GM12865 (cell line): ENCODE measurements at regions not wholly inside any gene's neighbourhood (a gene's known extent, or its start where the extent isn't known, plus 50 kb on each side); places are given as distances from the start of the nearest gene placed in this dataset.

ENCODE experiments used
- DNase-seq: peaks from one replicate; pipeline ENCODE4 v3.0.0; 2010; ENCODE audit warnings: low read depth
- H3K4me3 ChIP-seq: 2 replicates; pipeline ENCODE4 v1.5.1; 2011; ENCODE audit warnings: mild to moderate bottlenecking, low read depth, low read length, control low read depth
- TF ChIP-seq, protein P1 (sequence below): IDR thresholded peaks from 2 replicates; pipeline ENCODE4 v1.5.1; 2011; ENCODE audit warnings: low read length, control low read depth, low read depth, inconsistent platforms; ENCODE audit not compliant: insufficient read depth; ENCODE audit errors: missing control alignments

GRCh38 chr5:111582451-111582850 is 70.1 kb upstream of the STARD4 start:
- H3K4me3 ChIP-seq, result no peak overlapping the region
- TF ChIP-seq, protein P1, sequence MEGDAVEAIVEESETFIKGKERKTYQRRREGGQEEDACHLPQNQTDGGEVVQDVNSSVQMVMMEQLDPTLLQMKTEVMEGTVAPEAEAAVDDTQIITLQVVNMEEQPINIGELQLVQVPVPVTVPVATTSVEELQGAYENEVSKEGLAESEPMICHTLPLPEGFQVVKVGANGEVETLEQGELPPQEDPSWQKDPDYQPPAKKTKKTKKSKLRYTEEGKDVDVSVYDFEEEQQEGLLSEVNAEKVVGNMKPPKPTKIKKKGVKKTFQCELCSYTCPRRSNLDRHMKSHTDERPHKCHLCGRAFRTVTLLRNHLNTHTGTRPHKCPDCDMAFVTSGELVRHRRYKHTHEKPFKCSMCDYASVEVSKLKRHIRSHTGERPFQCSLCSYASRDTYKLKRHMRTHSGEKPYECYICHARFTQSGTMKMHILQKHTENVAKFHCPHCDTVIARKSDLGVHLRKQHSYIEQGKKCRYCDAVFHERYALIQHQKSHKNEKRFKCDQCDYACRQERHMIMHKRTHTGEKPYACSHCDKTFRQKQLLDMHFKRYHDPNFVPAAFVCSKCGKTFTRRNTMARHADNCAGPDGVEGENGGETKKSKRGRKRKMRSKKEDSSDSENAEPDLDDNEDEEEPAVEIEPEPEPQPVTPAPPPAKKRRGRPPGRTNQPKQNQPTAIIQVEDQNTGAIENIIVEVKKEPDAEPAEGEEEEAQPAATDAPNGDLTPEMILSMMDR, result no peak
- no peak for DNase-seq

GRCh38 chr5:111580956-111581355 is 68.6 kb upstream of the STARD4 start:
- no peak for DNase-seq
- TF ChIP-seq, protein P1, result no peak

DNA sequence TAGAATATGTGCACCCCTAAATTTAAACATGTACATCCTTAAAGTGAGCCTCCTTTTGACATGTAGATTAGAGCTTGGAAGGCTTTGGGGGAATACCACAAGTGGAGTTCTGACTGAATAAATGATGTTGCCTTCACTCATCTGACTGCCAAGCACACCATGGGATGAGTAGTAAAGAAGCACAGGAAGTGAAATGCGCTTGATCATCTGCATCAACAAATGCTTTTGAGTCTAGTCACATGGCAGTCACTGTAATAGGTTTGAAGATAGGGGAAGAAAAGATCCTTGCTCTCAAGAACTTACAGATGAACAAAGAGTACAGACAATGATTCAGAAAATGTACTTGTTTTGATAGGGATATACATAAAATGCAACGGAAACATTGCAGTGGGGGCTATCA is 62.0 kb upstream of the STARD4 start:
- no peak overlapping the region for H3K4me3 ChIP-seq
- TF ChIP-seq, protein P1, result no peak
- DNase-seq, result no peak

More at GRCh38 chr5:111580956-111581355, 68.6 kb upstream of the STARD4 start:
- H3K4me3 ChIP-seq, result no peak overlapping the region

DNA sequence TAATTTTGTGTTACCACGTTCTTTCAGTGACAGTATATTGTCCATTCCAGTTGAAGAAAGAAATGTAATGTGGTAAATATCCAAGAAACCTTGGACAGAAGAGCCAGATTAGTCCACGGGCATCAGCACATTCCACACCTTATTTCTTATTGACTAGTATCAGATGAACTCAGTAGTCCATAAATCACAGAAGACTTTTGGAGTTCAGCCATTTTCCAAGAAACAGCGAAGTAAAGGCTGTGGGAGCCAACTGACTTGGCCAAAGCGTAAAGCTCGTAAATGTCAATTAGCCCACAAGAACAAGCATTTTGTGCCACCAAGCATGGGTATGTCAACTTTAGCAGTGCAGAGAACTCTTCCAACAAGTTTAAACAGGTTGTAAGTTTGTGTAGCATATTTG is 60.2 kb upstream of the STARD4 start:
- no peak for DNase-seq
- TF ChIP-seq, protein P1, result no peak
- no peak overlapping the region for H3K4me3 ChIP-seq

- no peak for DNase-seq
- no peak overlapping the region for H3K4me3 ChIP-seq
- TF ChIP-seq, protein P1, result no peak
These were observed 50.9 kb upstream of the STARD4 start for GRCh38 chr5:111563031-111563822.

- H3K4me3 ChIP-seq, result no peak overlapping the region
- TF ChIP-seq, protein P1, result no peak
- no peak for DNase-seq
These were observed 50.2 kb upstream of the STARD4 start for GRCh38 chr5:111562561-111562960.
